ENCODE measurements at regions not wholly inside any gene's neighbourhood (a gene's known extent, or its start where the extent isn't known, plus 50 kb on each side); places are given as distances from the start of the nearest gene placed in this dataset.

- DNase-seq (ENCODE audit: low read depth in 2 of 2) = no peak
Measured at GRCh38 chr15:98196371-98196770, 235.9 kb downstream of the ARRDC4 start.

DNA sequence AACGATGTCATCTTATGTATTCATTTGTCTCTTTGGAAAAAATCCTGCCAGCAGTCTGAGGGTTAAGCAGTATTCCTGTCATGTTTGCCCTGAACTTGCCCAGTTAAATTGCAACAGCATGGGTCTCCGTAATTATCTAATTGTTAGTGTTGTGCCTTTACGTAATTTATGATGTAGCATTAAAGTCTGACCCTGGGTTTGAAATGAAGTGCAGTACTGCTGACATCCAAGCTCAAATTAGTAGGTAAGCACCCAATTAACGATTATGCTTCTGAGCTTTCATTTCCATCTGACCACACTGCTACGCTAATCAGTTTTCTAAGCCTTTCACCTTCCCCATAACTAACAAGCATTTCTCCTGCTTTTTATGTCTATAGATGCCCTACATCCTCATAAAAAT, 241.8 kb downstream of the ARRDC4 start:
- DNase-seq (ENCODE audit: low read depth in 2 of 2) = no peak

DNA sequence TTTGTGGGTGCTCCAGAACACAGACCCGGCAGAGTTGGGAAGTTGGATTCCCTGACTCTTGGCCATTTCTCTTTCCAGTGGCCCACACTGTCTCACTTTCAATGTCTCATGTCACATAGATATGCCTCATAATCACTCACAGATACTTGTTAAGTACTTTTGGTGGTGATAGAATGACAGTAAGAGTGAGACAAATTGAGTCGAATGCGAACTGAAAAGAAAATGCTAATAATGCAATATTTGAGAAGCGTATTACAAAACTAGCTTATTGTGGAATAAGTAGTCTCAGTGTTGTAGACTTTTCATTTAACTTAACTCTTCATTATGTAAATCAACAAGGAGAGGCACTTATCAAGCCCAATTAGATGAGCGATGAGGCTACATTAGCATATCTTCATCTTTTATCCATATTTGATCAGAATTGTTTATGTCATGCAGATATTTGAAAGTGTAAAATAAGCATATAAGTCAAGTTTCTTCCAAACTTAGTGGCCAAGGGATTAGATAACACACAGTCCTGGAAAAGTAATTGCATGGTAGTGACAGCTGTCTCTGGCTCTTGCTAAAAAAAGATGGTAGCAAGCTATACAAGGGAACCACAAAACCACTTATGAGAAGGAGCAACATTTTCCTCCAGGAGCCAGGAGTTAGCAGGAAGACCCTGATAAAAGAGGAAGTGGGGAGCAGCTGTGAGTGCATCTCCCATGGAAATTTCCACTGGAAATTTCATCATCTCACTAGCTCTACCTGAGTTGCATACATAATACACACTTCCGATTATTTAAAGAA, 243.6 kb downstream of the ARRDC4 start:
- DNase-seq (ENCODE audit: low read depth in 2 of 2) = no peak

DNA sequence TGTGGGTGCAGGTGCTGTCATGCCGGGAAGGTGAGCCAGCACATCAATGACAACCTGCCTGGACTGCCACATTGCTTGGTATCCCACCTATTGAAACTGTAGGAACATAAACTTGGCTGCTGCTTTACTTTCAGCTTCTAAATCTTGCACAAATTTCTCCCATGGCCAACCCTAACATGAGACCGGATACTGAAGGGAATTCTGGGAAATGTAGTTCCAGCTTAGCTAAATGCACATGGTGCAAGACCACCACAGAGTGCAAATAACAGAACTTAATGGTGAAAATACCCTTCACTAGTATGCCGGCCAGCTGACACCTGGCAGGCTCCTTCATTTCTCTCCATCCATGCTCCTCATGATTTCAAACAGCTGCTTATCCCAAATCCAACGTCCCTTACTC, 247.4 kb downstream of the ARRDC4 start:
- DNase-seq (ENCODE audit: low read depth in 2 of 2) = no peak

- no peak for DNase-seq (ENCODE audit: low read depth in 2 of 2)
Measured at GRCh38 chr15:98213346-98213979, 253.0 kb downstream of the ARRDC4 start.

- DNase-seq (ENCODE audit: low read depth in 2 of 2) = no peak
Measured at GRCh38 chr15:98216166-98216565, 255.7 kb downstream of the ARRDC4 start.

- DNase-seq (ENCODE audit: low read depth in 2 of 2) = no peak
Measured at GRCh38 chr15:98217356-98217755, 256.9 kb downstream of the ARRDC4 start.

DNA sequence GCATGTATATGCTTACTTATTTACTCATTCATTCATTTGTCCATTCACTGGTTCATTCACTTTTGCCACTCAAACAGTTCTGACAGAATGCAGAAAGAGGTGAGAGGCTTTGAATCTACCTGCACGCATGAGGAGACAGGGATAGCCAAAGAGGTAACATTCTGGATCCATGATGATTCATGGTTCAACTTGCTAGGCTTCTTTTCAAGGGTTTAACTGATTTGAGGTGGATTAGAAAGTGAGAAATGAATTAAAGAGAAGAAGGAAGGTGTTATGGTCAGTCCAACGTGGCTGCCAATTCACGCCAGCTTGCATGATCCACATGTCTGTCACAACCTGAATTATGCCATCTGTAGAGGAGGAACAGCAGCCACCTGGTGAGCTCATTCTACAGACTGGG, 260.6 kb downstream of the ARRDC4 start:
- no peak for DNase-seq (ENCODE audit: low read depth in 2 of 2)

DNA sequence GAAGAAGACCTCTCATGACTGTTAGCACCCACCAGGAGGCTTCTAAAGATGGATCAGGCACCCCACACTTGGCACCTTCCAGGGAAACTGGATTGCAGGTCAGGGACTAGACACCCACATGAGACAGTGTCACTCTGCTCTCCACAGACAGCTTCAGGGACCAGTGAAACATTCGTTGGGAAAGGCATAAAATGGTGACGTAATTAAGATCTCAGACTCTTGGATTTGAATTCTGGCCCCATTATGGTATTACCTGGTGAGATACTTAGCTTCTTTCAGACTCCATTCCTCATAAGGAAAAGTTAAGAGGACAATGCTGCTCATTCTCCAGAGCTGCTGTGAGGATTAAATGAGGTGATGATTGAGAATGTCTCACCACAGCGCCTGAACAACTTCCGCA, 261.1 kb downstream of the ARRDC4 start:
- DNase-seq (ENCODE audit: low read depth in 2 of 2) = no peak

DNA sequence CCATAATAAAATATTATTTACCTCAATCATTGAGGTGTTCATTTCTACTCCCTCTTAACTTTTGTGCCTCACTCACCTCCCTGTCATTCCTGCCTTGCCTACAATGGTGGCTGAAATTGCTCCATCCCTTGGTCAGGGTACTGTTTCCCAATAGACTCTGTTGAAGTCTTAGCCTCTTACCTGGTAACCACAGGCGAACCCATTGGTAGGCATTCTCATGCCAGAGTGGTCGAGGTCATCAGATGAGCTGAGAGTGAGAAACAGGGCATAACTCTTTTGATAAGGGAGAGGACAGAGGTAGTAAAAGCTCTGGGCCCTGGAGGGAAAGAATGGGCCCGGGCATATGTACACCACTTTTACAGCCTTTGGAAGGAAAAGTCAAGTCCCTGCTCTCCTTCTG, 265.6 kb downstream of the ARRDC4 start:
- no peak for DNase-seq (ENCODE audit: low read depth in 2 of 2)

DNA sequence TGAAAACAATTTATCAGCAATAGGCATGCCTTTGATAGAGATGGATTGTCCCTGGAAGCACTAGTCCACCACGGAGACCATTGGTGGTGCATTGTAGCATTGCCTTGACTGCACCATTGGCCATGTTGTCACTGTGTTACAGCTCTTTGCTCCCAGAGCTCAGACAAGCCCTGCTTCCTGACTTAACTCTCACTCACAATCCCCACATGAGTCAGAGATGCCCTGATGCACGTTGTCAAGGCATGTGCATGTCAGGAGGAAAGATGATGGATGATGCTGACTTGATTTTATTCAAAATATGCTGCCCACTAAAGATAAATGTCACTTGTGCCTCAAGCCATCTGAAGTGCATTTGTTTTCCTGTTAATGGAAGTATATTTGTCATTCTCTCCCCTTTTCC, 266.1 kb downstream of the ARRDC4 start:
- no peak for DNase-seq (ENCODE audit: low read depth in 2 of 2)

DNA sequence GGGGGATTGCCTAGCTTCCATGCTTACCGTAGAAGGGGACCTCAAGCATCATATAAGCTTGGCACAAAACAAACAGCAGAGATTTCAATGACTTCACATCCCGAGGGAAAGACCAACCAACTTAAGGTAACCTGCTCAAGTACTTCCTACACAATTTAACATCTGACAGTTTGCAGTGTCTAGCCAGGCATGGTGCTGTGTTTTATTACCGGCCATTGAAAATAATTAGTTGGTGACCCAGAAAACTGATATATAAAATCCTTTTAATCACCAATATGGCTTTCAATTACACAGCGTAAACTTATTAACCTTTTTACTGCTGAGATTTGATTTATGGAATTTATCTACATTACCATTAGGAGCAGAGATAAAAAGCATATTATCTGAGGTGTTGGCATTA, 268.3 kb downstream of the ARRDC4 start:
- no peak for DNase-seq (ENCODE audit: low read depth in 2 of 2)

GRCh38 chr15:98230975-98231374, 270.5 kb downstream of the ARRDC4 start:
- no peak for DNase-seq (ENCODE audit: low read depth in 2 of 2)

GRCh38 chr15:98231696-98232440, 271.4 kb downstream of the ARRDC4 start:
- DNase-seq (ENCODE audit: low read depth in 2 of 2) = no peak

- DNase-seq (ENCODE audit: low read depth in 2 of 2) = no peak
Measured at GRCh38 chr15:98232761-98233160, 272.3 kb downstream of the ARRDC4 start.

GRCh38 chr15:98233873-98234272, 273.4 kb downstream of the ARRDC4 start:
- no peak for DNase-seq (ENCODE audit: low read depth in 2 of 2)

GRCh38 chr15:98240303-98240702, 279.8 kb downstream of the ARRDC4 start:
- no peak for DNase-seq (ENCODE audit: low read depth in 2 of 2)

- DNase-seq (ENCODE audit: low read depth in 2 of 2) = no peak
Measured at GRCh38 chr15:98241032-98241554, 280.6 kb downstream of the ARRDC4 start.

- no peak for DNase-seq (ENCODE audit: low read depth in 2 of 2)
Measured at GRCh38 chr15:98257290-98257689, 296.8 kb downstream of the ARRDC4 start.

GRCh38 chr15:98263787-98264186, 303.3 kb downstream of the ARRDC4 start:
- no peak for DNase-seq (ENCODE audit: low read depth in 2 of 2)

GRCh38 chr15:98266295-98266694, 305.8 kb downstream of the ARRDC4 start:
- DNase-seq (ENCODE audit: low read depth in 2 of 2) = no peak

DNA sequence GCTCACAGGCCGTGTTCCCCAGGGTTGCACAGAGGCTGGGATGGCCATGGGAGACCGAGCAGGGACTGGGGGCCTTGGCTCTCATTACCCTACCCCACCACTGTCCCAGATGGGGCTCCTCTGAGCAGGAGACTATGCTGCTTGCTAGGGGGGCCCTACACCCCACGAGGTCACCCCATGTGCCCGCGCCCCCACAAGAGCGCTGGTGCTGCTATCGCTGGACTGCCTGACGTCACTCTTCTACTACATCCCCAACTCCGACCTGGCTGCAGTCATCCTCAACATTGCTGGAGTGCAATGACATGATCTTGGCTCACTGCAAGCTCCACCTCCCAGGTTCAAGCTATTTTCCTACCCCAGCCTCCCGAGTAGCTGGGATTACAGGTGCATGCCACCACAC, 307.7 kb downstream of the ARRDC4 start:
- DNase-seq (ENCODE audit: low read depth in 2 of 2) = no peak

DNA sequence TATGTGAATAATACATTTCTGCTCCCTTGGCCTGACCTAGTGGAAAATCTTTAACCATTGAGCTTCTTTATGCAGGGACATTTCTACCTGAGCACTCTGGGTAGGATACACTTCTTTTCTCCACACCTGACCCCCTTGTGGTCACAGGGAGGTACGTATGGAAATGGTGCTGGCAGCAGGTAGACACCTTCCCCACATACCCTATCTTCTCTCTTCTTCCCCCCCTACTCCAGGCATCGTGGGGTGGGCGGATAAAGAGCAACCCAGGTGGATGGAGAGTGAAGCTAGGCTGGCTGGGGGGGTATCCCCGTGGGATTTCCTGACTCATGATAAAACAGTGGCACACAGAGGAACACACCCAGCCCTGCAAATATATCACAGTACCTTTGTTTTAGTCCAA, 312.1 kb downstream of the ARRDC4 start:
- no peak for DNase-seq (ENCODE audit: low read depth in 2 of 2)

Data from stimulated activated CD8-positive, alpha-beta memory T cell treated with anti-CD3 and anti-CD28 coated beads, Interleukin-15, amount 100 ng/mL, for 48 hours (primary cell).